GM21390 (cell line): ENCODE measurements at regions not wholly inside any gene's neighbourhood (a gene's known extent, or its start where the extent isn't known, plus 50 kb on each side); places are given as distances from the start of the nearest gene placed in this dataset.
"Not testable (repeated sequence)": the region's sequence is repeated elsewhere in the genome, so short reads cannot be mapped to it uniquely, and the experiment has no call there.

Source experiments
- ATAC-seq: cut with Tn5 transposase; IDR thresholded peaks from one replicate; pipeline ENCODE4 v1.9.1; 2021; ENCODE audit not compliant: unreplicated experiment

DNA sequence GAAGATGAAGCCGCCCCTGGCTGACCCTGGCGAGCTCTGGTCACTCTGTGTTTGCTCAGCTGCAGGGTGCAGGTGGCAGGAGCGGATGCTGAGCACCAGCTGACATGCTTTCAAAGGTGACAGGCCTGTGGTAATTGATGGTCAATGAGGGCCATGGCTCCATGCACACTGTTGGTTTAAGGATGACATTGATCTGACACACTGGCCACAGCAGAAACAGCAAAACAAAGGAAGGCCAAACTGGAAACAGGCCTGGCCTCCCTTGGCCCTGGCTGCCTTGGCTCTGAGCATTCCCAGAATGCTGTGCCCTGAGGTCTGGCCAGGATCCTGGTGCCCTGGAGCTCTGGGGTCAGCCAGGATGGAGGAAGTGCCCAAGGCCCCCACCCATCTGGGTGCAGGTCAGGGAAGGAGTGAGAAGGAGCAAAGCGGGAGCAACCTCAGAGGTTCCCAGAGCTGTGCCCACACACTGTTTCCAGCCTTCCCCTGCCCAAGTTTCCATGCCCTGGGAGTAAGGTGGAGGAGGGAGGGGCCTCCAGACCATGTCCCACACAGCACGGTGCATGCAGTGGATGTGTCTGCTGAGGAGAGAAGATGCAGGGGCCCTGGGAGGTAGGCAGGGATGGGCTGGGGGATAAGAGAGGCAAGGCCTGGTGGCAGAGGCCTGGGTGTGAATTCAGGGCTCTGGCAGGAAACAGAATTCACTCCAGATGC is 302.2 kb downstream of the RPS24 start:
- no peak for ATAC-seq

DNA sequence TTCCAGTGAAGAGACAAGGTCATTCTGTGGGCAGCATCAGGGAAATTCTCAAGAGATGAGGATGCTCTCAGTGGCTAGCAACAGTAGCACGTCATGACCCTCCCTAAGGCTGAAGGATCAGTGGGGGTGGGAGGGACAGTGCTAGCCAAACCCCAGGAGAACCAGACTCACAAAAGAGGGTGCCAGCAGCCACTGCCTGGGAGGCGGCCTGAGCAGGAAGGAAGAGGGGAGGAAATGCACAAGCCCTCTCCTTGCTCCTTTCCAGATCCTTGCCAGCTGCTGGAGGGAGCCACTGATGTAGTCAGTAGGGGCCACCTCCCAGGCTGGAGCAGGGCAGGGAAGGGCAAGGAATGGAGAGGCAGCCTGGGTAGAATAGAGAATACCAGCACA is 302.7 kb downstream of the RPS24 start:
- no peak for ATAC-seq

DNA sequence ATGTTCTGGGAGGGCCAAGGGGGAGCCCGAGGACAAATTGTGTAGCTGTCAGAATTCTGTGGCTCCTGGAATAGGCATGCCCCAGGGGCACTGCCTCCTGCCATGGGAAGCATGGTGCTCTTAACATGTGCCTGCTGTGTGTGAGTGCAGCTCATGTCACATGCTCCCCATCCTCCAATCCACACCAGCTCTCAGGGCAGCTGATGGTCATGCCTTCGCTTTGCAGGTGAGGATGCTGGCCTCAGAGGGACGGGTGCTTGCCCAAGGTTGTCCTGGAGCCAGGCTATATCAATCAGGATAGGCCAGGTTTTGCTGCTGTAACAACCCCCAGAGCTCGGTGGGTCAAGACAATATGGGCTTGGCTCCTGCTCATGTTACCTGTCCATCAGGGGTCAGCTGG is 303.4 kb downstream of the RPS24 start:
- ATAC-seq: no peak

GRCh38 chr10:78337646-78338391 is 304.2 kb downstream of the RPS24 start:
- ATAC-seq: no peak

DNA sequence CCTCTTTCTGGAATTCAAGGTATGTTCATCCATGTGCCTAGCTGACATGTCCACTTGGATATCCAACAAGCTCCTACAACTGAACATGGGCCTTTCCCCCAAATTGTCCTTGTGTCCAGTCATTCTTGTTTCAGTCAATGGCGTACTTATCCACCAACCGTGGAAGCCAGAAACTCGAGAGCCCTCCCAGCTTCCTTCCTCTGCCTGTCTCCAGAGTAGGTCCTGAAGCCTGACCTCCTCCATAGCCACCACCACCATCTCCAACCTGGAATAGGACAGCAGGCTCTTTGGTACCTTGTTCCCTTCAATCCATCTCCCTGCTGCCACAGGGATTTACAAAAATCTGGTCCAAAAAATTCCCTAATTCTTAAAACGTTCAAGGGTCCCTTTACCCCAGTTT is 305.1 kb downstream of the RPS24 start:
- no peak for ATAC-seq

DNA sequence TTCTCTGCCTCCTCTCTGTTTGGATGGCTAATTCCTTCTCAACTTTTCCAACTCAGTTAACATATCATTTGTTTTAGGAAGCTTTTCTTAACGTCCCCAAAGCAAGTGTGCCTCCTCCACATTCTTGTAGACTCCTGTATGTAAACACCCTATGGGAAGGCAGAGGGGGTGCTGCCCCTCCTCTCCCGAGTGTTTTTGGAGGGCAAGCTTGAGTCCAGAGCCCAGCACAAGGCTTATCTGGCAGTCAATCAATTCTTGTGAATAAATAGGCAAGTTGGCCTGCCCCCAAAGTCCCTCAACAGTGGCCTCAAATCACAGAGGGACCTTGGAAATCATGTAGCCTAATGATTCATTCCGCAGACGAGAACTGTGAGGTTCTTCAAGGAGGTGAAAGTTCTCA is 305.6 kb downstream of the RPS24 start:
- no peak for ATAC-seq

GRCh38 chr10:78341953-78342614 is 308.4 kb downstream of the RPS24 start:
- ATAC-seq: no peak

DNA sequence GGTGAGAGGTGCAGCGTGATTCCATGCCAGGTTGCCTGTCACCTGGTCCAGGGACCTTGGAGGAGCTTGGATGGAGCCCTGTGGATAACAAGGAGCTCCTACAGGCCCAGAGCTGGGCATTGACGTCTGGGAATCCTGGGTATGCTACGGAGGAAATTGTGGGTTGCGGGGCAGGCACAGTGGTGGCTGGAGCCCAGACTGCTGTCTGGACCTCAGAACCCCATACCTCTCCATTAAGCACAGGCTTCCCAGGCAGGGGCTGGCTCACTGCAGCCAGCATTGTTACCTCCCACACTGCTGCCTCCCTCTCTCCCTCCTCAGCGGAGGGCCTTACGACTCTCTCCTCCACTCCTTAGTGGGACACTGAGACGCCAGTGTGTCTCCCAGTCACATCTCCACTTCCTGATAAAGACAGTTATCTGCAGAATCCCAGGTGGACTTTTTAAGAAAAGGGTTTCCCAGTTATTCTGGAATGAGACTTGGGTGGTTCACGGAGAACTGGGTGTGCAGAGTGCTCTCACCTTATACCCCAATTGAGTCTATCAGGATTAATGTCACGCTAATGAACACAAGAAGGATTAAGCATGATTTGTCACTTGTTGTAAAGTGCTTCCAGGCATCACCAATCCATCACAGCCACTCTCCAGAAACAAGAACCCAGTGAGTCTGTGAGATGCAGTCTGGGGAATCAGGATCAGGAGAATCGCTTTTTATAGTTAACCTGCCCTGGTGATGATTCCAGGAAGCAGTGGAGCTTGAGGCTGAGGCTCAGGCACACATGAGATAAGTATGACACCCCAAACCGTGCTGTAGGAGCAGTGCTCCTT is 309.4 kb downstream of the RPS24 start:
- no peak for ATAC-seq

- not testable (repeated sequence) for ATAC-seq
These were observed 310.6 kb downstream of the RPS24 start for GRCh38 chr10:78344257-78344656.

- not testable (repeated sequence) for ATAC-seq
These were observed 311.9 kb downstream of the RPS24 start for GRCh38 chr10:78345515-78345914.

DNA sequence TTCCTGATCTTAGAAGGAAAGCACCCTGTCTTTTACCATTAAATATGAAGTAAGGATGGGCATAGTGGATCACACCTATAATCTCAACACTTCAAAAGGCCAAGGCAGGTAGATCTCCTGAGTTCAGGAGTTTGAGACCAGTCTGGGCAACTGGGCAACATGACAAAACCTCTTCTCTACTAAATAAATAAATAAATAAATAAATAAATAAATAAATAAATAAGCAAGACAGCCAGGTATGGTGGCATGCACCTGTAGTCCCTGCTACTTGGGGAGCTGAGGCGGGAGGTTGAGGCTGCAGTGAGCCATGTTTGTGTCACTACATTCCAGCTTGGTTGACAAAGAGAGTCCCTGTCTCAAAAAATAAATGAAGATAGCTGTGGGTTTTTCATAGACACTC is 313.1 kb downstream of the RPS24 start:
- ATAC-seq: no peak

- ATAC-seq: no peak
These were observed 314.9 kb downstream of the RPS24 start for GRCh38 chr10:78348411-78349164.

DNA sequence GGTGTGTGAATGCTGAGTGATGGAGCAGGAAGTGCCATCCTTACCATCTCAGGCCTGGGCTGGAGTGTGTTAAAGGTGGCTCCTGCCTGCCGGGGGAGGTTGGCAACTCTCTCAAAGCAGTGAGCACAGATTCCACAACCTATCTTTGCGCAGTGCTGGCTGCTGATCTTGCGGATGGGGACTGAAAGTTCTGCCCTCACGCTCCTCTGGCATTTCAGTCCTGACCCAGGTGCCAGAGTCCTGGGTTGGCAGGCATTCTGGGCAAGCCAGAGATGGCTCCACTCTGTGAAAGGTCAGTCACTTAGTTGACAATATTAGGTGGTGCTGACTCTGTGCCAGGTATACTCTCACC is 315.5 kb downstream of the RPS24 start:
- ATAC-seq: no peak

DNA sequence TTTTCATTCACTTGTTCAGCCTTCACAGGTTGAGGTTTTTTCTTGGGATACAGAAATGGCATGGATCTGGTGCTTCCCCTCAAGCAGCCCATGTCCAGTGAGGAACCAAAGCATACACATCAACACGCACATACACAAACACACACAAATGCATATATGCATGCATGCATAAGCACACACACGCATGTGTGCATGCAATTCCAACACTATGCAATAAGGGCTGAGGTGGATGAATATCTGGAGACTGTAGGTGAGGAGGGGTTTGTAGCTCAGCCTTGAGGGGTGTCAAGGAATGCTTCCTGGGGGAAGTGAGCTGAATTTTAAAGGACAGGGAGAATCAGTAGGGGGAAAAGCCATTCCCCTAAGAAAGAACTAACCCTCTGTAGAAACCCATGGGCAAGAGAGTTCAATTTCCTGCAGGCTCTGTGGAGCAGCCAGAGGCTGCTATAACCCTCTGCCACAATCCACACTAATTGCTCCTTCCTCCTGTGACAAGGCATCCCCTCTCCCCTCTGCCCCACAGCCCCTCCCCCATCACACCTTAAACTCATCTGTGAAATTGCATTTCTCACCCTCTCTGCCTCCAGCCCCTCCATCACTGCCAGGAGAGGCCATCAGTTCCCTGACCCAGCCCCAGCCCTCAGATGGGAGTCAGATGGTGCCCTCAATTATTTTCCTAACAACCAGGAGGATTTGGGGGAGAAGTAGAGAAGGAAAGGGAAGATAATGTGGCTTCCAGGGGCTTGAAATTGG is 316.4 kb downstream of the RPS24 start:
- ATAC-seq: no peak

- ATAC-seq: no peak
These were observed 317.6 kb downstream of the RPS24 start for GRCh38 chr10:78351283-78351682.

GRCh38 chr10:78351809-78352208 is 318.1 kb downstream of the RPS24 start:
- ATAC-seq: no peak

- ATAC-seq: no peak
These were observed 320.0 kb downstream of the RPS24 start for GRCh38 chr10:78353636-78354035.

DNA sequence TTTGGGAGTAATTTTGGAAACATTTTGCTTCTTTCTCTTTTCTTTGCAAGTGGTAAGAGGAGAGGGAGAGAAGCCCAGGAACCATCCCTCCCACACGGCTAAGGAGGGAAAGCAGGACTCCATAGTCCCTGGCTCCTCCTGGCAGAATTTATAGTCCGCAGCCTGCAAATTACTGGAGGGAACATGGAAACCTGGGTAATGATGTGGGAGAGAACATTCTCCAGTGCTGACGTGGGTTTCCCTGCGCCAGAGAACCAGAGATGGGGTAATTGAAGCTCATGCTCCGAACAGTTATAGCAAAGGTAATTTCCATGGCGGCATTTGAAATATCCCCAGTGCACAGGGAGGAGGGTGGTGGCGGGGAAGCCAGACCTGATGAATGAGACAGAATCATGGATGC is 320.4 kb downstream of the RPS24 start:
- no peak for ATAC-seq

GRCh38 chr10:78356291-78356900 is 322.7 kb downstream of the RPS24 start:
- no peak for ATAC-seq
